ENCODE measurements at regions not wholly inside any gene's neighbourhood (a gene's known extent, or its start where the extent isn't known, plus 50 kb on each side); places are given as distances from the start of the nearest gene placed in this dataset.

GRCh38 chrX:69291116-69291515, 125.9 kb upstream of the PJA1 start:
- TF ChIP-seq POLR2AphosphoS5 (IDR thresholded peaks at IDR 0.05; ENCODE audit: low read depth, low read length) = no peak
- TF ChIP-seq POLR2A (IDR thresholded peaks at IDR 0.05; ENCODE audit: low read depth, low read length) = no peak
- no peak for TF ChIP-seq POU2F2 (IDR thresholded peaks at IDR 0.05; ENCODE audit: low read depth, low read length)
- no peak for TF ChIP-seq TAF1 (IDR thresholded peaks at IDR 0.05; ENCODE audit: low read depth, low read length)
- TF ChIP-seq SPI1 (IDR thresholded peaks at IDR 0.05; ENCODE audit: low read depth, low read length) = no peak
